ENCODE measurements at regions not wholly inside any gene's neighbourhood (a gene's known extent, or its start where the extent isn't known, plus 50 kb on each side); places are given as distances from the start of the nearest gene placed in this dataset.

GRCh38 chr20:40588891-40589290, 100.1 kb downstream of the MAFB start:
- no peak for DNase-seq

GRCh38 chr20:40587038-40587437, 102.0 kb downstream of the MAFB start:
- DNase-seq = no peak

- DNase-seq = no peak
Observed at GRCh38 chr20:40584130-40584809, 104.8 kb downstream of the MAFB start.

- no peak for DNase-seq
Observed at GRCh38 chr20:40583636-40584035, 105.4 kb downstream of the MAFB start.

- no peak for DNase-seq
Observed at GRCh38 chr20:40583205-40583604, 105.8 kb downstream of the MAFB start.

GRCh38 chr20:40582531-40582930, 106.5 kb downstream of the MAFB start:
- DNase-seq = no peak

- no peak for DNase-seq
Observed at GRCh38 chr20:40579701-40580100, 109.3 kb downstream of the MAFB start.

GRCh38 chr20:40578961-40579360, 110.1 kb downstream of the MAFB start:
- DNase-seq = no peak

- DNase-seq = no peak
Observed at GRCh38 chr20:40575851-40576250, 113.2 kb downstream of the MAFB start.

GRCh38 chr20:40572251-40572650, 116.8 kb downstream of the MAFB start:
- DNase-seq = no peak

GRCh38 chr20:40571639-40572038, 117.4 kb downstream of the MAFB start:
- no peak for DNase-seq

- DNase-seq = no peak
Observed at GRCh38 chr20:40568200-40568599, 120.8 kb downstream of the MAFB start.

- DNase-seq = no peak
Observed at GRCh38 chr20:40565682-40566040, 123.4 kb downstream of the MAFB start.

GRCh38 chr20:40565001-40565681, 123.9 kb downstream of the MAFB start:
- DNase-seq = no peak

- no peak for DNase-seq
Observed at GRCh38 chr20:40563296-40563950, 125.6 kb downstream of the MAFB start.

GRCh38 chr20:40562031-40562430, 127.0 kb downstream of the MAFB start:
- DNase-seq = no peak

GRCh38 chr20:40561187-40561586, 127.8 kb downstream of the MAFB start:
- no peak for DNase-seq

- DNase-seq = no peak
Observed at GRCh38 chr20:40558212-40558611, 130.8 kb downstream of the MAFB start.

GRCh38 chr20:40551125-40551530, 137.9 kb downstream of the MAFB start:
- DNase-seq = no peak

- DNase-seq = no peak
Observed at GRCh38 chr20:40547483-40548091, 141.4 kb downstream of the MAFB start.

GRCh38 chr20:40545478-40545877, 143.6 kb downstream of the MAFB start:
- no peak for DNase-seq

GRCh38 chr20:40542065-40542464, 147.0 kb downstream of the MAFB start:
- no peak for DNase-seq

GRCh38 chr20:40540166-40540565, 148.9 kb downstream of the MAFB start:
- no peak for DNase-seq

- no peak for DNase-seq
Observed at GRCh38 chr20:40538131-40538530, 150.9 kb downstream of the MAFB start.

All from retina (tissue), 1 donor.